GM18502 (cell line): ENCODE measurements at regions not wholly inside any gene's neighbourhood (a gene's known extent, or its start where the extent isn't known, plus 50 kb on each side); places are given as distances from the start of the nearest gene placed in this dataset.

Experiments used
- ATAC-seq: cut with Tn5 transposase; IDR thresholded peaks from one replicate; pipeline ENCODE4 v1.9.1; 2021; ENCODE audit warnings: mild to moderate bottlenecking; ENCODE audit not compliant: unreplicated experiment, poor library complexity

DNA sequence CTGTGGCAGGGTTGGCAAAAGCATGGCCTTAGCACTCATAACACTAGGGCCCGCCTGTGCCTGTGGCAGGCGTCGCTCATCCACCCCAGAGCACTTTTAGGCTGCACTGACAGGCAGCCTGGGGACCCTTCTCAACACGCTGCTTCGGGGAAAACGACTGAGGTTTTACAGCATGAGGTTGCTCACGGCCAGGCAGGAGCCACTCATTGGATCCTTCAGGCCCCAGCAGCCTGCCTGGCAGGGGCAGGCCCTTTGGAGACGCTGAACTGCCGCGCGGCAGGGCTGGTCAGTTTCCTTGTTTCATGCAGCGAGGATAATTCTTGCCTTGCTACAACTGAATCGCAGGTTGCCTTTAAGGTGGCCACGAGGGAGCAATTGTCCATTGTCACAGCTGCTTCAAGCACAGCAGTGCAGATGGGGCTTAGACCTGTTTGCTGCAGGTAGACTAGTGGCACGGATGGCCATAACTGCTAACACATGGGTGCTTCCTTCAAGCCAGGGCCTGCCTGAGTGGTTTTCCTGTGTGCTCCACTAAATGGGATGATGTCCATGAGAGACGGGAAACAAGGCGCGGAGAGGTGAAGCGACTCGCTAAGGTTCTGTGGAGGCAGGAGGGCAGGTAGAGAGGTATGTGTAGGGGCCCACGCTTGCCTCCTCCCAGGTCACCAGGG lies 49.9 kb upstream of the HS6ST1 start:
- ATAC-seq, result no peak

DNA sequence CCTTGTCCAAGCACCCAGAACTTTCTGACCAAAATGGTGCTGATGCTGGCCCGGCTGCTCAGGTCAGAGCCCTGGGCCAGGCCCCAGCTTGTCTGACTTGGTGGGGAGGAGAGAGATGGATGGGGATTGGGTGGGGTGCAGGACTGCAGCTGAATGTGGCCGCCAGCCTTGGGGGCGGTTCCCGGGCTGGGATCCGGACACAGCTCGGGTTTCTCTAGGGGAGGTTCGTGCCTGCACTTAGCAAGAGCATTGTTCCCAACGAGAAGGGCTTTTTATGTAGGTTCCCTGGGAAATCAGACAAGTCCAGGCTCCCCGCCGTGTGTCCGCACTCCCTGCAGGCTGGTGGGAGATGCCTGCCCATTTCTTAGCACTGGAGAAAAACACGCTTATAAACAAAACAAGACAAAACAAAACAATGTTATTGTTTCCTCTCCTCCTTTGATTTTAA lies 50.5 kb upstream of the HS6ST1 start:
- ATAC-seq, result no peak

DNA sequence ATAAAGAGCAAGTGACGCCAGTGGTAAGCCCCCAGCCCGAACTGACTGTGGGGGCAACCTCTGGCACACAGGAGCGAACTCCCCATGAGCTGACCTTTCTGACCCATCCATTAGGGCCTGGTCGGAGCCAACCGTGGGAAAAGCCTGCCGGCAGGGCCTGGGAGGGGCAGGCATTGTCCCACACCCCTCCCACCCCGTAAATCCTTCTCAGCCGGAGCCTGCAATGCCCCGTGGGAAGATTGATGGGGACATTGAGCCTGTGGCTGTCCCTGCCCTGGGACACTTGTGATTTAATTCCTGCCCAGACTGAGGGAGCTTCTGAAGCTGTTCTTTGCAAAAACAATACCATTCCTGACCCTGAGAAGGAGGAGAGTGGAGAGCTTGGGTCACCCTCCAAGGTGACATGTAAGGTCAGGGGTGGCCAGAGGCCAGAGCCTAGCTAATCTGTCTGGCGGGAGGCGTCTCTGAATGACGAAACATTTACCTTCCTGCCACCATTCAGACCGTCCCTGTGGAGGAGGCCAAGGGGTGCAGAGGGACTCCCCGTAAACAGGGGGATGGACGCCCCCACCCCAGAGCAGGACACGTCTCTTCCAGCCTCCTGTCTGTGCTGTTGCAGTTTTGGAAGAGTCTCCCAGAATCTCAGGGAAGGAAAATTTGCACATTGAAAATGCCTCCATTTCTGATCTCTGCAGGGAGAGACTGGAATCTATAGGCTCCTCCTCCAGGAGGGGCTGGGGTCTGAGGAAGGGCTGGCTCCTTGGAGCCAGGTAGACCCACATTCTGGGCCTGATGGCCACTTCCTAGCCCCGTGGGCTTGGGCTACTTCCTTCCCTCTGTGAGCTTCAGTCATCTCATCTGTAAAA lies 51.2 kb upstream of the HS6ST1 start:
- no peak for ATAC-seq

DNA sequence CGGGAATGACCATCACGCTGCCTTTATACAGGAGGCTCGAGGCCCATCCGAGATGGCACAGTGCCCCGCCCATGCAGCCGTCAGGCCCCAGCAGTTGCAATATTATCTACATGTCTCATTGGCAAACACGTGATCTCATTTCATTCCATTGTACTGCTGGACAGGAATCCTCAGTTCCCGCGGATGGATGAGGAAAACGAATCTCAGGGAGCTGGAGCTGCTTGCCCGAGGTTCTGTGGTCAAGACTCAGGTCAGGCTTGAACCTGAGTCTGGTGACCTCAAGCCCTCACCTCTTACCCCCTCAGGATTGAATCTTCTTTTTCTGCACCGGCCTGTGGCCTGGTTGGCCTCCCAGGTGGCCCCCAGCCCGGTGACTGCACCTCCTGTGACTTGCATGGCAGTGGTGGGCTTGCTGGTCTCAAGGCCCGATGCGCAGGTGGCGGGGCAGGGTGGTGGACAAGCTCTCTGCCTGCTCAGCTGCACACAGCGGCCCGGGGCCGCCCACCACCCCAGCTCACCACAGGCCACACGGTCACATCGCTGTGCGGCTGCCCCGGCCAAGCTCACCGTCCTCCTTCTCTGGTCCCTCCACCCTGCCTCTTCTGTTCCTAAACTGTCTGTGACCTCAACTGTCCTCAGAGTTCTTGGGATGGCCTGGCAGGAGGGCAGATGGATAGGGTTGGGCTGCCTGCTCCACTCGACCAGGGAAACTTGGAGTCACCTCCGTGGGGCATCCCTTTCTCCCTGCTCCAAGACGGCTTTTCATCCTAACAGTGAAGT lies 52.0 kb upstream of the HS6ST1 start:
- ATAC-seq, result no peak

DNA sequence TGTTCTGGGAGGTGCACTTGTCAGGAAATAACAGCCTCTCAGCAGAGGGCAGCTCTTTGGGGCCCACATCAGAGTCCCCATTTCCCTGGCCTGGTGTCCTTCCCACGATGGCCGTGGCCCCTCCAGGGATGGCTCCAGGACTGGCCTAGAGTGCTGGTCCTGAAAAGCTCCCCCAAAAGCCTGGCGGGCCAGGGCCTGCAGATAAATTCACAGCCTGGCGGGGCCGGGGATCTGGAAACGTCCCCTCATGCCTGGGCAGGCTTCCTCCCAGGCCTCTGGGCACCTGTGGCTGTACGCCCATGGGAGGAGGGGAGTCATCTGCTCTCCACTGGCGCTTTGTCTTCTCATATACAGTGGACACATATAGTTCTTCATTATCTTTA lies 52.6 kb upstream of the HS6ST1 start:
- ATAC-seq, result no peak

DNA sequence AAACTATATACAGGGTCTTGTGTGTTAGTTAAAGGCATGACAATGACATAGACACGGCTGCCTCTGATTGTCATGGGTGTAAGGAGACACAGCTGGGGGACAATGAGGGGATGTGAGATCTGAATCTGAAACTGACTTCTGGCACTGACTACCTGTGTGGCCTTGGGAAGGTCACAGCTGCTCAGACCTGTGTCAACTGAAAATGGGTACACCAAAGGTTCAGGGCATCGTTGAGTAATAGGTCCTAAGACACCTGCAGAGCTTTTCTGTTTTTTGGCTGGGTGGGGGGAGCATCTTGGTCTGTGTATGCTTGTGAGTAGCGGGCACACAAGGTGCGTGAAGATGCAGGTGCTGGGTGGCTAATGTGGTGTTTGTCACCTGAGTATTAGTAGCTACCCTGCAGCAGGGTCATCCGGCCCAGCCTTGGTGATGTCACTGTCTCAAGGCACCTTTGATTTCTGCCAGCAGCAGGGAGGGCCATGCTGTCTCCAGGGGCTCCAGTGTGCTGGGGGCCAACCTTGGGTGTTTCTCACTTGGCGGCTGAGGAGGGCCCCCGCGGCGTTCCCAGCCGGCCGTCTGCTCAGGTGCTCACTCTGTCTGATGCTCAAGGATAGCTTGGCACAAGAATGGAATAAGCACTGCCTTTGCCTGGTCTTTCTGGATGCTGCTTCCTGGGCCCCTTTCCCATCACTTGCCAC lies 53.1 kb upstream of the HS6ST1 start:
- ATAC-seq, result no peak

DNA sequence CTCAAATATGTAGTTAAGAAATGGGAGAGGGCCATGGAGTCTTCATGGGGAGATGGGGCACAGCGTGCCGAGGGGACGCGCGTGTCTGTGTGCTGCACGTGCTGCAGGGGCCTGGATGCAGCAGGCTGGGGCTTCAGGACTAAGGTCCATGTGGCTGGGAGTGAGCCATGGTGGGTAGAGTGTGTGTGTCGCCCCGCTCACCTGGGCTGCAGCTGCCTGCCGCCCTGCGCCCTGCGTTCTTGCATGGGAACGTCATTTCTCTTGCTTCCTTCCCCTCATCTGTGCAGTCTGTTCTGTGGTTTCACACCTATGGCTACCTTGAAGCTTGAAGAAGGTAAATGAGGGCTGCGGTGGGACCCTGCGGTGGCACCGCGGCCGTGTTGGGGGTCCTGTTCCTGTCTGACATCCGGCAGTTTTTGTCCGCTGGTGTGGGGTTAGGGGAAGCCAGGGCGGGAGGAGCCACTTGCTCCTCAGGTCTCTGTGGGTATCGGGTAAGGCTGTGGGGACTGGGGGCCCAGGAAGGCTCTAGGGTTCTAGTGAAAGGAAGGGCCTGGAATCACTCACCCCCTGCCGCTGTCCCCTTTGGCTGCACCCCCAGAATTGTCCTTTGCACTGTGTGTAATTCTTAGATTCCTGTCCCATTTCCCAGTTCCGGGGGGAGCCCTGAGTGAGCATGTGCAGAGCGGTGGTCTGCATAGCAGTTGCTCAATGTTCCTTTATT lies 54.1 kb upstream of the HS6ST1 start:
- ATAC-seq, result no peak

DNA sequence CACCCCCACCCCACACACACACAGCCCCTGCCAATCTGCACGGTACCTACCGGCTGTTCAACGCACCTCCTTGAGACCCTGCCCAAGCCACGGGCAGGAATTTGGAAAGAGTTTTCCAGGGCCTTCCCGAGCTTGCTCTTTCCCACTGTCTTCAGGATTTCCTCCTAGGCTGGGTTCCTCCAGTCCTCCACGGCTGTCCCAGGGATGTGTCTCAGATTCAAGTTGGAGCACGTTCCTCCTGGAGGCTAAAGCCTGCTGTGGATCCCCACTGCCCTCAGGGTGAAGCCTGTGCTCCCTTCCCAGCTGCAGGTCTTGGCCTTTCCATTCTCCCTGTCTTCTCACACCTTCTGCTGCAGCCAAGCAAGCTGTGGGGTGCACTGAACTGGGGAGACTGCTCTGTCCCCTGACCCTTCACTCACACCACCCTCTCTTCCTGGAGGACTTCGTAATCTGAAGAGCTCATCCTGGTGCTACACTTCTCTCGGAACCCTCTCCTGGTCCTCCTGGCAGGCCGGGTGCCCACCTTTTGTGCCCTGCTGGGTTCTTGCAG lies 54.9 kb upstream of the HS6ST1 start:
- no peak for ATAC-seq

DNA sequence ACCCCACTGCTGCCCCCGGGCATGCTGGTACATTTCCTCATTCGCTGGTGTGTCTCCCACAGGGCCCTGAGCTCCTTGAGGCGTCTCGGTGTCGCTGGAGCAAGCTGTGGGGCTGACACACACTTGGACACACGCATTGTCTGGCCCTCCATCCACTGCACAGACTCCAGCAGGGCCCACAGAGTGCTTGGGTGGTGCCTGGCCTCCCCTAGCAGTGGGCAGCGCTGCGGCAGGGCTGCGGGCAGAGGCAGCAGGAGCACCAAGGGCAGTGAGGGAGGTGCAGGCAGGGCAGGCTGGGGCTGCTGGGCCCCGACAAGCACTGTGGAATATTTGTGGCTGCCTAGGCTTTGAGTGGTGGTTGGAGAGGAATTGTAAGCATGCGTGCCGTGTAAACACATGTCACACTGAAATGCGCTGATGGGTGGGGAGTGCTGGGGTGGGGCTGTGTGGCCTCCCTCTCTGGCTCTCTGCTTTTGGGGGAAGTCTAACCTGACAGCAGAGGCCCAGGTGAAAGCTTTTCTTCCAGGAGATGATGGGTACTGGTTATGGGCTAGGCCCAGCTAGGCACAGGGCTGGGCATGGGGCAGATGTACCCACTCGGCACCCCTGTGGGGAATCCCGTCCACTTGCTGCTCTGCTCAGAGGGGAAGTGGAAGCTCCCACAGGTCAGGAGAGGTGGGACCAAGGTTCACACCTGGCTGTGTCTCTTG lies 55.5 kb upstream of the HS6ST1 start:
- ATAC-seq, result no peak

DNA sequence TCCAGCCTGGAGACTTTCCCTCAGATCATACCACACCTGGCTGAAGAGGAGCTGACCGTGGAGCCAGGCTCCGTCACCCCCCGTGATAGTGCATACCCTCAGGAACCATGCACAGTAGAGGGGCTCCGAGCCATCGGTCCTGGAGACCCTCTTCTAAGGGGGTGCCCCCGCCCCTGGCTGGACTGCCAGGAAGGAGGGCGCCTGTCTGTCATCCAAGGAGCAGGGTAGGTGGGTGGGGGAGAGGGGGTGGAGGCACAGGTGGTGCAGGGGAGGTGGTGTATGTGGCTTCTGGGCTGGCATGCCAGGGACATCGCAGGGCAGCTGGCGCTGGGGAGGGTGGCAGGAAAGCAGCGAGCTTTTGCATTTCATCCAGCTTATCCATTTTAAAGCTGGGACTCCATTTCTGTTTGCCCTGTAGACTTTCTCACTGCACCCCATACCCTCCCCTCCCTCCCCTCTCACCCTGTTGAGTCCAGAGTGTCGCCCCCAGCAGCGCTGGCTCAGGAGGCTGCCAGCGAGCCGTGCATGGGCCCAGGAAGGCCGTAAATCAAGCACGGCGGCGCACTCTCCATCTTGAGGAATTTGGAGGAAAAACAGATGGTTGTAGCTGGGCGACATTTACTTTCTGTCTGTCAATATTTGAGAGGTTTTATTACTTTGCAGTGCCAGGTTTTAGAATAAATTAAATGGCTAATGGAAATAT lies 56.2 kb upstream of the HS6ST1 start:
- no peak for ATAC-seq

DNA sequence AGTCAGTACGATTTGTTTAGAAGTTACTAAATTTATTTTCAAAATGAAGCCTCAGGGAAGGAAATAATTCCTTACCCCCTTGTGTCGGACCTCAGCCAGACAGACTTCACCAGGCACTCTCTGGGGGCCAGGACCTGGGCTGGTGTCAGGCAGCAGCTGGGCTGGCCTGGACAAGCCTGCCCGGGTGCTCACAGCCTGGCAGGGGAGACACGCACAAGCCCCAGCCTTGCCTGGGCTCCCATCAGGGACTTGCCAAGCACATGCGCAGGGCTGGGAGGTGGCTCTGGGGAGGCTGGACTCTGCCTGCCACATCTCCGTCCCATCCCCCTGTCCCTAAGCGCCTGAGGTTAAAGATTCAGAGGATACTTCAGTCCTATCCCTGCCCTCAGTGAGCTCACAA lies 56.8 kb upstream of the HS6ST1 start:
- ATAC-seq, result no peak

DNA sequence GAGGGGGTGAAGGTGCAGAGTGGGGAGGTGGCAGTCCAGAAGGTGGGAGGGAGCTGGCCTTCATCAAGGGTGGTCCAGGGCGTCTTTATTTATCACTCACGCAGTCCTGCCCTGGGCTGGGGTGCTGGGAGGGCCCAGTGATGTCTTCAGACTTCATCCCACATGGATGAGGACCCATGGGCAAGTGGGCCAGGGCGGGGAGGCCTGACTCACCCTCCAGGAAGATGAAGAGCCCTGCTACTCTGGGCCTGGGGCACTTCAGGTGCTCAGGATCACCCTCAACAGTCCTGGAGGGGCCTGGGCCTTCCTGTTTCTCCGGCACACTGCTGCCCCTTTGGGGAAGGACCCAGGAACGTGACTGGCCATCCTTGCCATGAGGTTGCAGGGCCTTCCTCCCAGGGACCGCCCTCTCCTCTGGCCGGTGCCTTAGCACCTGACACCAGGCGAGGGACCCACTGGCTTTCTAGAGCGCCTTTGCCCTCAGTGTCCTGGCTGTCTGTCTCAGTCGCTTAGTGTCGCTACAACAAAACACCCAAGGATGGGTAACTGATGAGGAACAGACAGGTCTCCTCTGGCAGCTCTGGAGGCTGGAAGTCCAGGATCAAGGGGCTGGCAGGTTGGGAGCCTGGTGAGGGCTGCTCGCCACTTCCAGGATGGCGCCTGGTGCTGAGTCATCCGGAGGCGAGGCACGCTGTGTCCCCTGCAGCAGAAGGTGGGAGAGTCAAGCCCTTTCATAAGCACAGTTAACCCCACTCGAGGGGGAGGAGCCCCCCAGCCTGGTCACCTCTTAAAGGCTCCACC lies 57.8 kb upstream of the HS6ST1 start:
- no peak for ATAC-seq

DNA sequence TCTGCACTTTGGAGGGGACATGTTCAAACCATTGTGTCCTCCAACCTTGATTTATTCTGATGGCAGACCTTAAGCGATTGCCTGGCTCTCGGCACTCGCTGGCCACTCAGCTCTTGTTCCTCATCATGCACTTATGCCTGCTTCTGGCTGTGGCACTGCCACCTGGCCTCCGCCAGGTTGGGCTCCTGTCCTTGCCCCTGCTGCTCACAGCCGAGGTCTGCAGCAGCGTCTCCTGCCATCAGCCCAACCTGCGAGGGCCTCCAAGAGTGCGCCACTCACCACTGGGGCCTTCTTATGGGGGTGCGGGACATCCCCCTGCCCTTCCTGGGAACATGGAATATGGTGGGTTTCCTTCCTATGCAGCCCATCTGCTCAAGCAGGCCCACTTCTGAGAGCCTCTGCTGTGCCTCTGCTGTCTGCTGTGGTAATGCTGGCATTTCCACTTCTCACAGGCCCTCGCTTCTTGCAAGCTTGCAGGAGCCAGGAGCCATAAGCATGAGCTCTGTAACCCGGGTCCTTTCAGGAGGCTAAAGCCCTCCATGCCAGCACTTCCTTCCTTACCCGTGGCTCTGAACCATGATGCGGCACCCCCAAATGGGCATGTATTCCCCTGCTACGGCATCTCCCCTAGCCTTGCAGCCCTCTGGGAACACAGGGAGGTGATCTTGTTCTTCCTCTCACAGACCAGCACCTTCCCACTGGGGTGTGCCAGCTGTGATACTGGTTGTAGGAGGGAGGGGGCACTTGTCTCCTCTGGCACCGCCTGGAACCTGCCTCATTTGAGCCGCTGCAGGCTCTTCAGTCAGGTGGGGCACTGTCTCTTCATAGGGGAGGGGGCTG lies 58.6 kb upstream of the HS6ST1 start:
- no peak for ATAC-seq

DNA sequence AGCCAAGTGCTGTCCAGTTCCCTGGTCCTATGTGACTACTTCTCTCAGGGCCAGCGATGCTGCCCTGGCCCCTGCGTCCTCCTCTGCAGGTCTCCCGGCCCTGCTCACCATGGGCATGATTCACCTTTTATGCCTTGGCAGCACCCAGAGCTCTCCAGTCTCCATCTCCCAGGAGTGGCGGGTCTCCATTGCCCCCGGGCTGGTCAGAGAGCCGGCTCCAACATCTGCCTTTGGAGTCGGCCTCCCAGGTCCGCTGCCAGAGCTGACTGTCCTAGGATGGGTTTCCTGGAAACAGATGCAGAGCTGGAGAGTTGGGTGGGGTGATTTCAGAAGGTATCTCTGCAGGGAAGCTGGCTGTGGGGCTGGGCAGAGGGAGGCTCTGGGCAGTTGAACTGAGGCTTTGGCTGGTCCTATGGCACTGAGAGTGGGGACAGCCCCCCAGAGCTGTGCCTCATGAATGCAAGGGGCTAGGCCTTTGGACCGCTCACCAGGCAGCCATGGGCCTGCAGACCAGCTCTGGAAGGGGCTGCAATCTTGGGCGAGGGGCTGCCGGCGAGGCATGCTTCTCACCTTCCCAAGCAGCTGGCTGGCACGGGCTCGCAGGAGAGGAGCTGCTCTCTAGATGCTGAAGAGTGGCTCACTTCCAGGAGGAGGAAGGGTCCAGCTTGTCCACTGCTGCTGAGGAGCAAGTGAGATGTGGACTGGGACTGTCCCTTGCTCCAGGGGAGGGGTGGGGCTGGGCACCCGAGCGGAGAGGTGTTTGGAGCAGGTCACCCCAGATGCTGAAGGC lies 59.8 kb upstream of the HS6ST1 start:
- no peak for ATAC-seq

DNA sequence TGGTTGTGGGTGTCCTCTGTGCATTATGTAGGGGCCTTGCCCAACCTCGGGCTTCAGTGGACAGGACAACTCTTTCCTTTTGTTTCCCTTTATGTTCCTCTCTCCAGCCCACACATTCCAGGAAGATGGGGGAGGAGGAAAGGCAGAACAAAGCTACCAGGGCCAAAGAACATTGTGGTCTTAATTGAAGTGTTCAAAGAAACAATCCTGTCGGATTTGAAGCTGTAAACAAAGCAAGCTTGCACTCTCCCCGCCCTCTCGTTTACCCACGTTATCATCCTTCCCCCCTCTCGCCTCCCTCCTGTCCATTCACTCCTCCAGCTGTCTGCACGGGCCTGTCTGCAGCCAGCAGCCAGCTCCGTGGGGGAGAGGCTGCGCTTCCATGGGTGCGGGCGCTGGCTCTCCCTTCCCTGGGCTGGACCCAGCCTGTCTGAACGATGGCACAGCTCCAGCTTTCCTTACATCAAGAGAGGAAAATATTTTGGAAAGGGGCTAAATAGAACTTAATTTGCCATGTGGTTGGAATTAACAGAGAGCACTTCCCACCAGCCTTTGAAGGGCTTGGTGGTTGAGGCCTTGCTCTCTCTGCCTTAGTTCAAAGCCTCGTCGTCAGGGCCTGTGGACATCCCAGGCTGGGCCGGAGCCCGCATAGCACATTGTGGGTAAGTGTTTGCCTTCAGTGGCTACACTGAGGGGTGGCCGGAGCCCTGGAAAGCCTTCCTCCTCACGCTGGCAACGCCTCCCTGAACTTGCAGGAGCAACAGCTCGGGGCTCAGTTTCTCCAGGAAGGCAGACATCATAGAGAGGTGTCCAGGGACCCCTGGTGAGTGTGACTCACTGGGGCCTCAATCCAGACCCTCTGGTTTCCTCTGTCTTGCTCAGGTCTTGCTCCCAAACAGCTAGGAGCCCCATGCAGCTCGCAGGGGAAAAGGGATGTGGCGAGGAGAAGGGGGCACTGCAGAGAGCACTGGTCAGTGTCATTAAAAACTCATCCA lies 60.6 kb upstream of the HS6ST1 start:
- no peak for ATAC-seq
